ENCODE measurements at regions not wholly inside any gene's neighbourhood (a gene's known extent, or its start where the extent isn't known, plus 50 kb on each side); places are given as distances from the start of the nearest gene placed in this dataset.

DNA sequence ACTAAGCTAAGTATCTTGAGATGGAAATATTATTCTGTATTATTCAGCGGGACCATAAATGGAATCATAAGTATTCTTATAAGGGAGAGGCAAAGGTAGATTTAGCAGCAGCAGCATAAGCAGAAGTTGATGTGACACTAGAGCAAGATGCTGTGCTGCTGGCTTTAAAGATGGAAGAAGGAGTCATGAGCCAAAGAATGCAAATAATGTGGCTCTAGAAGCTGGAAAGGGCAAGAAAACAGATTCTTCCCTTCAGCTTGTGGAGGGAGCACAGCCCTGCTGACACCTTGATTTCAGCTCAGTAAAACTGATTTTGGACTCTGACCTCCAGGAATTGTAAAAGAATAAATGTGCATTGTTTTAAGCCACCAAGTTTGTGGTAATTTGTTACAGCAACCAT, 144.2 kb upstream of the ANKRD28 start:
- ChIA-PET CTCF (interaction anchor here (1.9 kb wide), 1 partner anchor 10 kb away, joined by 5 read pairs; no protein-coding TSS in a partner anchor), POLR2A (no interaction called here)
- Histone ChIP-seq H3K4me3 (replicated peaks in 1 of 3; ENCODE audit: insufficient read depth in 1 of 3, low read depth in 1 of 3, low read length in 3 of 3) (no peak overlapping the region), H2AFZ (ENCODE audit: low read depth, low read length) (no peak overlapping the region), H3K9me1 (replicated peaks; ENCODE audit: control insufficient read depth, extremely low read depth, insufficient read depth, low read length) (no peaks in the 10 kb centered on the region), H3K4me2 (ENCODE audit: insufficient read depth, low read length) (no peak overlapping the region), H3K79me2 (ENCODE audit: control insufficient read depth, insufficient read depth, low read length) (no peaks in the 10 kb centered on the region), H3K9ac (replicated peaks; ENCODE audit: extremely low read depth, insufficient read depth, low read length) (no peak overlapping the region), H3K27ac (ENCODE audit: insufficient read depth, low read depth, low read length) (no peak overlapping the region), H3K36me3 (ENCODE audit: control insufficient read depth in 2 of 2, extremely low read depth in 1 of 2, insufficient read depth in 2 of 2, low read length in 2 of 2) (no peaks in the 10 kb centered on the region), H3K9me3 (replicated peaks; ENCODE audit: control insufficient read depth, insufficient read depth, low read length) (no peaks in the 10 kb centered on the region), H3K4me1 (ENCODE audit: control insufficient read depth, extremely low read depth, insufficient read depth, low read length) (no peaks in the 10 kb centered on the region), H3K27me3 (ENCODE audit: control insufficient read depth in 2 of 2, insufficient read depth in 2 of 2, low read length in 2 of 2) (peaks cover 0 to 6% of the 10 kb centered on the region in 2 experiments), H4K20me1 (replicated peaks; ENCODE audit: control insufficient read depth, extremely low read depth, insufficient read depth, low read length) (no peaks in the 10 kb centered on the region)
- DNase-seq (ENCODE audit: low read depth, low spot score): no peak
- FAIRE-seq: no peak
- intact Hi-C loops (cut with micrococcal nuclease): no loop called here
- dilution Hi-C loops (cut with MboI; ENCODE audit: extremely low pct_ligation_motif_present, low sequenced_read_pairs): no loop called here
- no TSS peak for BruUV-seq (replicated peaks)
- TF ChIP-seq, protein P1, sequence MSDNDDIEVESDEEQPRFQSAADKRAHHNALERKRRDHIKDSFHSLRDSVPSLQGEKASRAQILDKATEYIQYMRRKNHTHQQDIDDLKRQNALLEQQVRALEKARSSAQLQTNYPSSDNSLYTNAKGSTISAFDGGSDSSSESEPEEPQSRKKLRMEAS (IDR thresholded peaks at IDR 0.05; ENCODE audit: insufficient read depth, insufficient read length): no peak
- TF ChIP-seq, protein P2, sequence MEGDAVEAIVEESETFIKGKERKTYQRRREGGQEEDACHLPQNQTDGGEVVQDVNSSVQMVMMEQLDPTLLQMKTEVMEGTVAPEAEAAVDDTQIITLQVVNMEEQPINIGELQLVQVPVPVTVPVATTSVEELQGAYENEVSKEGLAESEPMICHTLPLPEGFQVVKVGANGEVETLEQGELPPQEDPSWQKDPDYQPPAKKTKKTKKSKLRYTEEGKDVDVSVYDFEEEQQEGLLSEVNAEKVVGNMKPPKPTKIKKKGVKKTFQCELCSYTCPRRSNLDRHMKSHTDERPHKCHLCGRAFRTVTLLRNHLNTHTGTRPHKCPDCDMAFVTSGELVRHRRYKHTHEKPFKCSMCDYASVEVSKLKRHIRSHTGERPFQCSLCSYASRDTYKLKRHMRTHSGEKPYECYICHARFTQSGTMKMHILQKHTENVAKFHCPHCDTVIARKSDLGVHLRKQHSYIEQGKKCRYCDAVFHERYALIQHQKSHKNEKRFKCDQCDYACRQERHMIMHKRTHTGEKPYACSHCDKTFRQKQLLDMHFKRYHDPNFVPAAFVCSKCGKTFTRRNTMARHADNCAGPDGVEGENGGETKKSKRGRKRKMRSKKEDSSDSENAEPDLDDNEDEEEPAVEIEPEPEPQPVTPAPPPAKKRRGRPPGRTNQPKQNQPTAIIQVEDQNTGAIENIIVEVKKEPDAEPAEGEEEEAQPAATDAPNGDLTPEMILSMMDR (IDR thresholded peaks at IDR 0.05; ENCODE audit: extremely low read depth in 1 of 2, insufficient read depth in 1 of 2, low read depth in 1 of 2, low read length in 2 of 2): no peak
- TF ChIP-seq POLR2AphosphoS5 (IDR thresholded peaks at IDR 0.05; ENCODE audit: insufficient read depth, low read depth, low read length) (no peak), JUN (IDR thresholded peaks at IDR 0.05; ENCODE audit: borderline replicate concordance, insufficient read depth, insufficient read length, low read depth) (no peak), GATA2 (IDR thresholded peaks at IDR 0.05; ENCODE audit: insufficient read depth, insufficient read length, low read depth, low read length) (no peak), EZH2 (IDR thresholded peaks at IDR 0.05; ENCODE audit: borderline replicate concordance, low read depth, low read length, severe bottlenecking) (no peak), POLR2A (IDR thresholded peaks at IDR 0.05; ENCODE audit: low read depth, low read length) (no peak), FOS (IDR thresholded peaks at IDR 0.05; ENCODE audit: borderline replicate concordance, insufficient read depth, low read length) (no peak)

All from endothelial cell of umbilical vein (primary cell).